H54 (cell line): ENCODE measurements at regions not wholly inside any gene's neighbourhood (a gene's known extent, or its start where the extent isn't known, plus 50 kb on each side); places are given as distances from the start of the nearest gene placed in this dataset.

Experiments
- DNase-seq: peaks from one replicate; pipeline ENCODE4 v3.0.0; 2011; ENCODE audit warnings: low spot score, mixed read lengths; ENCODE audit not compliant: insufficient read length
- FAIRE-seq: peaks from 3 replicates; lab custom pipeline; 2011; peaks lifted over from hg19 to GRCh38; lab: Jason Lieb, UNC
- POLR2A ChIP-seq: IDR thresholded peaks from 2 replicates; pipeline ENCODE4 v1.6.1; 2011; ENCODE audit warnings: low read depth, mild to moderate bottlenecking, low read length

DNA sequence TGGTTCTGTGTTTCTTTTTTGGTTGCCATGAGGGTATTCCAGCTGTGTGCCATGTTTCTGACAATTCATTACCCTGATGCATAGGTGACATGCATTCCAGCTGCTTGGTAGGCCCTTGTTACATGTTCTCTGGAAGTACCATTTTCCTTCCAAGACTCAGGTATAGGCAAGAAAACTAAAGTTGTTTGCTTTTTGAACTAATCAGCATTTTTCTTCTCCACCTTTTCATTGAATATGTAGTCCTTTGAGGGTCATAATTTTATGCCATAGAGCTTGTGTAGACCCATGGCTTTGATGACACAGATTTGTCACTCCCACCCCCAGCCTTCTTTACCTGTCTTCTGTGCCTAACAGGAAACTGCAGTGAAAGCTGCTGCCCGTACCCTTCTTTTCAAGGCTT is 339.2 kb downstream of the MED10 start:
- TF ChIP-seq POLR2A = no peak
- FAIRE-seq (no peak), DNase-seq (no peak)

DNA sequence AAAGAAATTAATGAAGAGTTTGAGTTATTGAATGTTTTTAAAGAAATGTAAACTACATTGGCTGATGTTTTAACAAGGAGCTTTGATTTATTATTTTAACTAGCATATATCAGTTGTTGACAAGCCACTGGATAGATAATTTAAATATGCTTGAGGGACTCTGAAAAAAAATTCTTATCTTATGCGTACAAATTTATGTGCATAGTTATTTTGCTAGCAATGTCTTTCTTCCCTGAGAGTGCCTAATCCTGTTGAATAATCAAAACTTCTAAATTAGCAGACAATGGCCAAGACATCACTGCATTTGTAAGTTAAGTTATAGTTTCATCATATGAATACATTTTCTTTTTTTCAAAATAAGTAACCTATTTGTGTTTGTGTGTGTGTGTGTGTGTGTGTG is 342.3 kb downstream of the MED10 start:
- no peak for DNase-seq
- no peak for FAIRE-seq
- TF ChIP-seq POLR2A = no peak

DNA sequence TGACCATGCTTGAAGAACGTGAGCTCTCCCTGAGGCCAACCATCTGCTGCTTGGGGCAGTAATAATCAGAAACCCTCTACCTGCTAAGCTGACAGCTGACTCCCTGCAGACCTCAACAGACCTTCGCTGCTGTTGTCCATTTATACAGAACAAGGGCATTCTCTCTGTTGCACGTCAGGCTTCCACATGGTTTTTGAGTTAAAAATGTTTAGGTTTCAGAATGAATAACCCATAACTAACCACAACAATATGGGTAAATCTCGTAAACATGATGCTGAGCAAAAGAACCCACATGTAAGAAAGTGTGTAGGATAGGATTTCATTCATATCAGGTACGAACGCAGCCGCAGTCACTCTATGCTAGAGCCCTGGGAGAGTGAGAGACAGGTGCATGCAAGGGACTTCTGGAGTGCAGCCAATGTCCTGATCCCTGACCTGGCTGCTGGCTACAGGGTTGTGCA is 348.5 kb downstream of the MED10 start:
- FAIRE-seq (no peak), DNase-seq (no peak)
- no peak for TF ChIP-seq POLR2A

DNA sequence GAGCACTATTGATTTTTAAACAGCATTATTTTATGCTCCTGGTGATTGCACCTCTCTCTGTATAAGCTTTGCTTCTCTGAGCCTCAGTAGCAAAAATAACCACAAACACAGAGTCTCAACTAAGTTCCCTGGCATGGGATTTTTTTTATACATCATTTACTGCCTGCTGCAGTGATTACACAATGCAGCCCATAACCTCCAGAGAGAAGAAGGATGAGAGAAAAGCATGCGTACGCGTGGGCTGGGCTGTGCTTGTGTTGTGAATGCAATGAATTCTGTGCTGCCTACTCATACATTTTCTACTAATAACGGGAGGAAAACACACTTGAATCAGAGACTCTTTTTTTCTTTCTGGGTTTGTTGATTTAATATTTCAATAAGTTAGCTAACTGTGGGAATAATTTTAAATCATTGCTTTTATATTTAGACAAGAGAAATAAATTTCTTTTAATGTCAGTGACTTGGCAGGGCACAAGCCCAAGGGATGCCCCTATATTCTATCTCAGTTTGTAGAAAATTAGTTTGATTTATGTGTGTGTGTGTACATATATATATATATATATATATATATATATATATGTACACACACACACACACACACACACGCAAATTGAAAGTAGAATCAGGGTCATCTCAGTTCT is 351.5 kb downstream of the MED10 start:
- DNase-seq (no peak), FAIRE-seq (no peak)
- no peak for TF ChIP-seq POLR2A

DNA sequence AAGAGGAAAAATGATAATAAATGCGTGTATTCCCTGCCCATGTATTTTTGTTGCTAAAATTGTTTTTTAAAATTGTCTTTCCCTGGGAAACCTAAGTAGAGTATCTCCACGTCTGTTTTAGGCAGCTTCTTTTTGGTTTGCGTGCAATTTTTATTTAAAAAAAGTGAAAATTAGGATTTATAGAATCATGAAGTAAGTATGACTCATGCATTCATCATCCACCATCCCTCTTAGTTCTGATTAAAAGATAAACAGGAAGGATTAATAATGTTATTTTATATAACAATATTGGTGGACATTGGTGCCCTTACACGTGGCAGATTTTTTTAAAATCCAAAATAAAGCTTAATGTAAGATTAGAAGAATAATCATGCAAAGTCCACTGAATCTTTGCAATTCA is 358.7 kb downstream of the MED10 start:
- no peak for DNase-seq
- TF ChIP-seq POLR2A = no peak
- no peak for FAIRE-seq

DNA sequence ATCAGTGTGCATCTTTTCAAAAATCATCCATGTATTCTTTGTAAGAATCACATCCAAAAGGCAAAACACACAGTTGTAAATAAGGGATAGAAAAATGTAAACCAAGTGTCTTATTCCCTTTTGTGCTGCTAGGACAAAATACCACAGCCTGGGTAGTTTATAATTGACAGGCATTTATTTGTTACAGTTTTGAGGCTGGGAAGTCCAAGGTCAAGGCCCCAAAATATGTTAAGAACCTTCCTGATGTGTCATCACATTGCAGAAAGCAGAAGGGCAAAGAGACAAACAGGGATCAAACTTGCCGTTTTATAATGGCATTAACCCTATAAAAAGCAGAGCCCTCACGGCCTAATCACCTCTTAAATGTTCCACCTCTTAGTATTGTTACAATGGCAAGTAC is 364.8 kb downstream of the MED10 start:
- no peak for FAIRE-seq
- DNase-seq = no peak
- no peak for TF ChIP-seq POLR2A

DNA sequence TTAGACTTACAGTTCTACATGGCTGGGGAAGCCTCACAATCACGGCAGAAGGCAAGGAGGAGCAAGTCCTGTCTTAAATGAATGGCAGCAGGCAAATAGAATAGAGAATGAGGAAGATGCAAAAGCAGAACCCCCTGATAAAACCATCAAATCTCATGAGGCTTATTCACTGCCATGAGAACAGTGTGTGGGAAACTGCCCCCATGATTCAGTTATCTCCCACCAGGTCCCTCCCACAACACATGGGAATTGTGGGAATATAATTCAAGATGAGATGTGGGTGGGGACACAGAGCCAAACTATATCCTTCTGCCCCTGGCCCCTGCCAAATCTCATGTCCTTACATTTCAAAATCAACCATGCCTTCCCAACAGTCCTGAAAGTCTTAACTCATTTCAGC is 367.1 kb downstream of the MED10 start:
- no peak for TF ChIP-seq POLR2A
- FAIRE-seq = no peak
- DNase-seq = no peak

DNA sequence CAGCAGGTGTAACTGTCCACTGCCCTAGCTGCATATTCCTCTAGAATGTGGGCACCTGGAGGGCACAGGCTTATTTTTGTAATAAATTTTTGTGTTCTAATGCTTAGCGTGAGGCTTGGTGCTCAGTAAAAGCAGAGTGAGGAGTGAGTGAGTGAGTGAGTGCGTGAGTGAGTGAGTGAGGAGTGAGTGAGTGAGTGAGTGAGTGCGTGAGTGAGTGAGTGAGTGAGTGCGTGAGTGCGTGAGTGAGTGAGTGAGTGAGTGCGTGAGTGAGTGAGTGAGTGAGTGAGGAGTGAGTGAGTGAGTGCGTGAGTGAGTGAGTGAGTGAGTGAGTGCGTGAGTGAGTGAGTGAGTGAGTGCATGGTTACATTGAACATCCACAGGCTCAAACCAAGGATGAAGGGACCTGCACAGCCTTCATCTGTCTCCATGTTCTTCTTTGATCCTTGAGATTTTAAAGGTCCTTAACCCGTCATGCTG is 371.5 kb downstream of the MED10 start:
- TF ChIP-seq POLR2A = no peak
- no peak for FAIRE-seq
- no peak for DNase-seq

DNA sequence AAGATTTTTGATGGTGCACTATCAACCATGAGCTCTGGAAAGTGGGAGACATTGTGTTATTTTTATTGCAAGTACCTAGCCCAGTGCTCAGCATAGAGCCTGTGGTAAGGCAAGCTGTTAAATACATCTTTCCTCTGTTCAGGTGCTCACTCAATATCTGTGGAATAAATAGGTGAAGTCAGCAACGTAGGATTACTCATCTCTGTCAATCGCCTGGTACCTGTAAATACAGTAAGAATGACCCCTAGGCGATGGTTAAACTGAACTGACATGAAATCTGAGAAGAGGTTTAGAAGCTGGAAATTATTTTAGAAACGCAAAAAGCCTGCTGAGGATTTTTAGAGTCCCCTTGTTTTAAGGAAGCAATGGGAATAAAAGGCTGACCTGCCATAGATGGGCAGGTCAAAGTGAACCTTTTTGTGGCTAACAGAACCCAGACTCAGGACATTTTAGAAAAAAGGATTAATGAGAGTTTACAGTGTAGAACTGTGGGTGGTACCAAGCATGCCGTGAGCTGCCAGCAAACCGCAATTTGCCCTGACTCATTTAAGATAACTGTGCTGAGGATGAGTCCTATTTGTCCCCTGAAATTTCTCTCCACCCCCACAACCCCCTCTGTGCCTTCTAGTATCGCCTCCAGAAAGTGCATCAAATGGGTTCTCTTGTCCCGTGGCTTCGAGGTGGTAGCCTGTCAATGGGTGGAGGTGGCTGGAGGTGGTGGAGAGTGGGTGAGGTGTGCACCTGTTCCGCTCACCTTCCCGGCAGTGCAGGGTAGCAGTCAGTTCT is 375.1 kb downstream of the MED10 start:
- FAIRE-seq (no peak), DNase-seq (no peak)
- no peak for TF ChIP-seq POLR2A

DNA sequence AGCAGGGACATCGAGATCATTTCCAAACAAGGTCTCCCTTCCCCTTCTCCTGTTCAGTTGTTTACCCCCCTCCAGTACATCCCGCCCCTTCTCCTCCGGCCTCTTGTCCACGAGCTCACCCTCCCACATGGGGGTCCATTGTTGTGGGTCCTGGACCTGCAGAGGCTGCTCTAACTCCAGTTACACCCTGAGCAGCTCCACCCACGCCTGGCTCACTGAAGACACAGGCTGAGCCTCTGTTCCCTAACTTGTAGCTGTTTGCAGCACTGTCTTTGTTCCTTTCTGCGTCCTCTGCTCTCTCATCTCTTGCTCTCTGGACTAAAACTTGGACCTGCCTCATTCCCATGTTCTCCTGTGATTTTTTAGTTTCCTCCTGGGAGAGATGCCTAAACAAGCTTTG is 377.5 kb downstream of the MED10 start:
- FAIRE-seq (no peak), DNase-seq (no peak)
- TF ChIP-seq POLR2A = no peak

DNA sequence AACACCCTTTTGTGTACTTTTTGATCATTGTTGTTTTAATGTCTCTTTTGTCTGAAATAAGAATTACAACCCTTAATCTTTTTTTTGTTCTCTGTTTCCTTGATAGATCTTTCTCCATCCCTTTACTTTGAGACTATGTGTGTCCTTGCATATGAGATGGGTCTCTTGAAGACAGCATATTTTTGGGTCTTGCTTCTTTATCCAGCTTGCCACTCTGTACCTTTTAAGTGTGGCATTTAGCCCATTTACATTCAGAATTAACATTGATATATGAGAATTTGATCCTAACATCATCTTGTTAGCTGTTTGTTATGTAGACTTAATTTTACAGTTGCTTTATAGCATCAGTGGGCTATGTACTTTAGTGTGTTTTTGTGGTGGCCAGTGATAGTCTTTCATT is 382.5 kb downstream of the MED10 start:
- no peak for FAIRE-seq
- DNase-seq = no peak
- TF ChIP-seq POLR2A = no peak

DNA sequence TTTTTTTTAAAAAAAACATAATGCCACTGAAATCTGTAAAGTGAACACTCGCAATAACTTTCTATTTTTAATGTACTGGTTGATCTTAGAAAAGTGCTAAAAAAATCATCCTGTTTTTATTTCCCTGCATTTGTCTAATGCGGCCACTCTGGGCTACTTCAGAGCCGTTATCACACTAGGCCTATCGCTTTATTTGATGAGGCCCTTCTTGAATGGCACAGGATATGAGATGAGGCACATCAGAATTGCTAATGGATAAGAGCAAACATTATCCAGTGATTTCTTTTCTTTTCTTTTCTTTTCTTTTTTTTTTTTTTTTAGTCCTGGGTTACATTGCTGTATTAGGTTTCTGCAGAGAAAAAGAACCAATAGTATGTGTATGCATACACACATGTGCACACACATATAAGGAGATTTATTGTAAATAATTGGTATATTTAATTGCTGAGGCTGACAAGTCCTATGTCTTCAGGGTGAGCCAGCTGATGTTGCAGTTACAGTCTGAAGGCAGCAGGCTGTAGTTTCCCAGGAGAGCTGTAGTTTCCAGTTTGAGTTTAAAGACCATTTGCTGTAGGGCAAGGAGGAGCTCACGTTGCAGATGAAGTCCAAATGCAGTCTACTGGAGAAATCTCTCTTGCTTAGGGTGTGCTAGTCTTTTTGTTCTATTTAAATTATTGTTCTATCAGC is 391.7 kb downstream of the MED10 start:
- no peak for FAIRE-seq

DNA sequence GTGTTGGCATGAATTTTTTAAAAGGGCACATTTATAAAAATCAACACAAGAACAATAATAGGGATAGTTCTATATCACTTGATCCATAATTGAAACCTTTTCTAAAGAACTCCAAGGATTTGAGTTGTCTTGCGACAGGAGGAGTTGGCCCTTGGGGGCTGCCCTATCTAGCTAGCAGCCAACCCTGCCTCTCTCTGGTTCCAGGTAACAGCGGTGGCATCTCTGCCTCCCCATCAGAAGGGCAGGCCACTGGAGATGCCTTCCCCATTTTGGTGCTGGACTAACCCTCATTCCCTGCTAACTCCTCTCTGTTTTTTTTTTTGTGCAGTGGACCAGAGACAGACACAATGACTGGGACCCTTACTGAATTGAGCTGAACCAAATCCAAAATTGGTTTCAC is 393.0 kb downstream of the MED10 start:
- TF ChIP-seq POLR2A = no peak
- no peak for FAIRE-seq
- no peak for DNase-seq

More for the DNA sequence above, 391.7 kb downstream of the MED10 start:
- no peak for DNase-seq
- TF ChIP-seq POLR2A = no peak
